Natural killer cell (primary cell): ENCODE measurements at regions not wholly inside any gene's neighbourhood (a gene's known extent, or its start where the extent isn't known, plus 50 kb on each side); places are given as distances from the start of the nearest gene placed in this dataset.

ENCODE experiments used
- ATAC-seq, 3 donors: fragments of 150-1000 bp in 2 of 3; fragments of 200-7000 bp in 1 of 3; cut with Tn5 transposase; 1 replicate in 1 of 3; 2 replicates in 2 of 3; pipeline ENCODE4 v1.10.0; 2021; ENCODE audit warnings: mild to moderate bottlenecking in 2 of 3, moderate library complexity in 2 of 3
- DNase-seq, 2 donors: peaks; one replicate each; pipeline versions ENCODE4 v3.0.0 to v3.0.0-alpha.2; 2013 to 2021; ENCODE audit warnings: mixed read lengths in 1 of 2
- H3K27ac ChIP-seq: one replicate; pipeline ENCODE4 v1.5.1; 2013; ENCODE audit warnings: mild to moderate bottlenecking, low read length
- H3K27me3 ChIP-seq: one replicate; pipeline ENCODE4 v1.6.1; 2013; ENCODE audit warnings: low read length; ENCODE audit not compliant: control insufficient read depth, insufficient read depth
- H3K36me3 ChIP-seq: one replicate; pipeline ENCODE4 v1.6.1; 2013; ENCODE audit warnings: low read length; ENCODE audit not compliant: control insufficient read depth, insufficient read depth
- H3K4me1 ChIP-seq: one replicate; pipeline ENCODE4 v1.6.1; 2013; ENCODE audit warnings: low read length; ENCODE audit not compliant: control insufficient read depth, insufficient read depth
- H3K4me3 ChIP-seq: one replicate; pipeline ENCODE4 v1.5.1; 2013; ENCODE audit warnings: low read length
- H3K9me3 ChIP-seq: one replicate; pipeline ENCODE4 v1.6.1; 2013; ENCODE audit warnings: low read length; ENCODE audit not compliant: control insufficient read depth, insufficient read depth
- H3K27ac Mint-ChIP-seq, 2 donors: one replicate each; pipeline ENCODE4 v1.8.0; 2022; ENCODE audit warnings: mild to moderate bottlenecking in 2 of 2, mixed read lengths in 2 of 2, moderate library complexity in 1 of 2
- H3K27me3 Mint-ChIP-seq, 2 donors: one replicate each; pipeline ENCODE4 v1.8.0; 2022; ENCODE audit warnings: low read depth in 2 of 2, mixed read lengths in 2 of 2
- H3K36me3 Mint-ChIP-seq: one replicate; pipeline ENCODE4 v1.8.0; 2022; ENCODE audit warnings: mixed read lengths
- H3K4me1 Mint-ChIP-seq, 2 donors: one replicate each; pipeline ENCODE4 v1.8.0; 2022; ENCODE audit warnings: mixed read lengths in 2 of 2
- H3K4me3 Mint-ChIP-seq: one replicate; pipeline ENCODE4 v1.8.0; 2022; ENCODE audit warnings: mild to moderate bottlenecking, moderate library complexity, mixed read lengths
- H3K9me3 Mint-ChIP-seq, 2 donors: one replicate each; pipeline ENCODE4 v1.8.0; 2022; ENCODE audit warnings: mixed read lengths in 2 of 2
- CTCF ChIP-seq: fragments of 200-600 bp; IDR thresholded peaks from one replicate; pipeline ENCODE4 v1.8.0; 2022; ENCODE audit warnings: antibody characterized with exemption
- WGBS: methylation state at CpG from one replicate; pipeline ENCODE4 v1.1.7; 2013; ENCODE audit warnings: missing lambda C conversion rate; ENCODE audit not compliant: insufficient coverage; 5-methylcytosine and 5-hydroxymethylcytosine counted together
- intact Hi-C: fragments of 100-400 bp; cut with micrococcal nuclease; formaldehyde crosslinking; loops from one replicate; pipeline ENCODE4 v1.14.2; 2022

- Mint-ChIP-seq H3K27ac (no peak overlapping the region), H3K36me3 (no peaks in the 10 kb centered on the region), H3K4me1 (no peaks in the 10 kb centered on the region), H3K9me3 (no peaks in the 10 kb centered on the region), H3K27me3 (peaks cover 6 to 22% of the 10 kb centered on the region in 2 donors), H3K4me3 (no peak overlapping the region)
- H3K9me3 ChIP-seq = no peaks in the 10 kb centered on the region
- no peak overlapping the region for H3K27ac ChIP-seq
- ATAC-seq (no peak), DNase-seq (no peak)
- H3K36me3 ChIP-seq = no peaks in the 10 kb centered on the region
- no peak overlapping the region for H3K4me3 ChIP-seq
- WGBS = 73% methylated on average over 1 of the region's 1 CpG
- no peaks in the 10 kb centered on the region for H3K27me3 ChIP-seq
- no peaks in the 10 kb centered on the region for H3K4me1 ChIP-seq
- intact Hi-C loops = no loop called here
- no peak for TF ChIP-seq CTCF
Measured at GRCh38 chr7:23909426-23909825, 199.4 kb downstream of the STK31 start.

- no peak overlapping the region for H3K27ac ChIP-seq
- no peaks in the 10 kb centered on the region for H3K36me3 Mint-ChIP-seq
- H3K4me1 Mint-ChIP-seq = no peaks in the 10 kb centered on the region
- H3K9me3 ChIP-seq = no peaks in the 10 kb centered on the region
- no peaks in the 10 kb centered on the region for H3K9me3 Mint-ChIP-seq
- ATAC-seq (no peak), DNase-seq (no peak)
- intact Hi-C loops = no loop called here
- H3K27ac Mint-ChIP-seq = no peak overlapping the region
- no peaks in the 10 kb centered on the region for H3K27me3 ChIP-seq
- no peak overlapping the region for H3K4me3 ChIP-seq
- no peaks in the 10 kb centered on the region for H3K36me3 ChIP-seq
- H3K27me3 Mint-ChIP-seq = peaks cover 13 to 30% of the 10 kb centered on the region in 2 donors
- H3K4me1 ChIP-seq = no peaks in the 10 kb centered on the region
- H3K4me3 Mint-ChIP-seq = no peak overlapping the region
- no peak for TF ChIP-seq CTCF
- WGBS = 87% methylated on average over 2 of the region's 2 CpGs
Measured at GRCh38 chr7:23912065-23912464, 202.0 kb downstream of the STK31 start.

GRCh38 chr7:23913016-23913415 lies 203.0 kb downstream of the STK31 start:
- intact Hi-C loops = no loop called here
- H3K4me1 ChIP-seq = no peaks in the 10 kb centered on the region
- Mint-ChIP-seq H3K9me3 (no peaks in the 10 kb centered on the region), H3K4me1 (no peaks in the 10 kb centered on the region), H3K27me3 (peaks cover 17 to 34% of the 10 kb centered on the region in 2 donors), H3K4me3 (no peak overlapping the region), H3K36me3 (no peaks in the 10 kb centered on the region), H3K27ac (no peak overlapping the region)
- TF ChIP-seq CTCF = no peak
- H3K27ac ChIP-seq = no peak overlapping the region
- no peak for ATAC-seq
- H3K27me3 ChIP-seq = no peaks in the 10 kb centered on the region
- no peak for DNase-seq
- no peak overlapping the region for H3K4me3 ChIP-seq
- no peaks in the 10 kb centered on the region for H3K36me3 ChIP-seq
- H3K9me3 ChIP-seq = no peaks in the 10 kb centered on the region
- 85% methylated on average over 2 of the region's 2 CpGs for WGBS

- ATAC-seq = no peak
- no peaks in the 10 kb centered on the region for H3K9me3 ChIP-seq
- no peak for TF ChIP-seq CTCF
- 69% methylated on average over 5 of the region's 5 CpGs for WGBS
- no peaks in the 10 kb centered on the region for H3K4me1 Mint-ChIP-seq
- intact Hi-C loops = no loop called here
- no peaks in the 10 kb centered on the region for H3K9me3 Mint-ChIP-seq
- no peak overlapping the region for H3K27ac Mint-ChIP-seq
- H3K27ac ChIP-seq = no peak overlapping the region
- H3K4me3 Mint-ChIP-seq = no peak overlapping the region
- no peak for DNase-seq
- H3K36me3 ChIP-seq = no peaks in the 10 kb centered on the region
- no peaks in the 10 kb centered on the region for H3K4me1 ChIP-seq
- no peaks in the 10 kb centered on the region for H3K36me3 Mint-ChIP-seq
- peaks cover 2% of the 10 kb centered on the region for H3K27me3 ChIP-seq
- peaks cover 17 to 27% of the 10 kb centered on the region in 2 donors for H3K27me3 Mint-ChIP-seq
- no peak overlapping the region for H3K4me3 ChIP-seq
Measured at GRCh38 chr7:23915236-23915635, 205.2 kb downstream of the STK31 start.
